CD1c-positive myeloid dendritic cell (primary cell): ENCODE measurements at regions not wholly inside any gene's neighbourhood (a gene's known extent, or its start where the extent isn't known, plus 50 kb on each side); places are given as distances from the start of the nearest gene placed in this dataset.

ENCODE experiments used
- DNase-seq: peaks from one replicate; pipeline ENCODE4 v3.0.0-alpha.2; 2016; ENCODE audit errors: extremely low spot score

DNA sequence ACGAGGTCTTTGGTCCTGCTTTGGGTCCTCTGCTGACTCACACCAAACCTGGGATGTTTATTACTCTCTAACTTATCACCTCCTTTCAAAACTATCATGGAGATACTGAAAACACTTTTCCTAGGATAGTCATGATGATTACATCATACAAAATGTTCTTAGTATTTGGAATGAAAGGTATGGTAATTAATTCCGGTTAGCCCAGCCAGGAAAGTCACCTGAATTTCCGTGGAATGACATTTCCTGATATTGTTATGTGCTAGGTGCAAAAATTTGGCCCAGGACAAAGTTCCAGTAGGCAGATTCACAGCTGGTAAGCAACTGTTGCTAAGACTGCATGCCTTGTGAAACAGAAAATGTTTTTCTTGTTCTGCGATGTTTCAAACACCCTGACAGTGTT is 203.4 kb downstream of the ZNF648 start:
- no peak for DNase-seq
